A204.1 (cell line): ENCODE measurements at regions not wholly inside any gene's neighbourhood (a gene's known extent, or its start where the extent isn't known, plus 50 kb on each side); places are given as distances from the start of the nearest gene placed in this dataset.
"Not testable (repeated sequence)": the region's sequence is repeated elsewhere in the genome, so short reads cannot be mapped to it uniquely, and the experiment has no call there.

Experiments used
- FAIRE-seq: peaks from 2 replicates; lab custom pipeline; 2012; peaks lifted over from hg19 to GRCh38; lab: Jason Lieb, UNC

GRCh38 chr5:27769748-27770402 is 731.5 kb upstream of the CDH9 start:
- no peak for FAIRE-seq

GRCh38 chr5:27748847-27749246 is 710.5 kb upstream of the CDH9 start:
- FAIRE-seq: no peak

GRCh38 chr5:27743383-27743979 is 705.1 kb upstream of the CDH9 start:
- FAIRE-seq: not testable (repeated sequence)

- no peak for FAIRE-seq
Observed at GRCh38 chr5:27742805-27743204, 704.4 kb upstream of the CDH9 start.

- no peak for FAIRE-seq
Observed at GRCh38 chr5:27734838-27735237, 696.5 kb upstream of the CDH9 start.

GRCh38 chr5:27733237-27733636 is 694.9 kb upstream of the CDH9 start:
- FAIRE-seq: no peak

- no peak for FAIRE-seq
Observed at GRCh38 chr5:27727254-27727653, 688.9 kb upstream of the CDH9 start.

GRCh38 chr5:27722337-27722736 is 684.0 kb upstream of the CDH9 start:
- FAIRE-seq: no peak

- no peak for FAIRE-seq
Observed at GRCh38 chr5:27708534-27708933, 670.1 kb upstream of the CDH9 start.

GRCh38 chr5:27706832-27707231 is 668.4 kb upstream of the CDH9 start:
- FAIRE-seq: no peak

- no peak for FAIRE-seq
Observed at GRCh38 chr5:27705661-27706060, 667.3 kb upstream of the CDH9 start.

- no peak for FAIRE-seq
Observed at GRCh38 chr5:27701931-27702903, 663.8 kb upstream of the CDH9 start.

- FAIRE-seq: no peak
Observed at GRCh38 chr5:27700526-27700925, 662.1 kb upstream of the CDH9 start.

GRCh38 chr5:27682600-27682999 is 644.2 kb upstream of the CDH9 start:
- FAIRE-seq: no peak

GRCh38 chr5:27652505-27652904 is 614.1 kb upstream of the CDH9 start:
- FAIRE-seq: no peak

- FAIRE-seq: no peak
Observed at GRCh38 chr5:27639005-27639612, 600.7 kb upstream of the CDH9 start.

- no peak for FAIRE-seq
Observed at GRCh38 chr5:27619982-27620381, 581.6 kb upstream of the CDH9 start.

- FAIRE-seq: no peak
Observed at GRCh38 chr5:27612161-27612560, 573.8 kb upstream of the CDH9 start.

- FAIRE-seq: no peak
Observed at GRCh38 chr5:27608992-27609391, 570.6 kb upstream of the CDH9 start.

- FAIRE-seq: no peak
Observed at GRCh38 chr5:27598576-27598975, 560.2 kb upstream of the CDH9 start.

GRCh38 chr5:27594141-27594540 is 555.8 kb upstream of the CDH9 start:
- FAIRE-seq: no peak

- FAIRE-seq: no peak
Observed at GRCh38 chr5:27592231-27592630, 553.8 kb upstream of the CDH9 start.

GRCh38 chr5:27590503-27590902 is 552.1 kb upstream of the CDH9 start:
- FAIRE-seq: no peak
